ENCODE measurements at regions not wholly inside any gene's neighbourhood (a gene's known extent, or its start where the extent isn't known, plus 50 kb on each side); places are given as distances from the start of the nearest gene placed in this dataset.

DNA sequence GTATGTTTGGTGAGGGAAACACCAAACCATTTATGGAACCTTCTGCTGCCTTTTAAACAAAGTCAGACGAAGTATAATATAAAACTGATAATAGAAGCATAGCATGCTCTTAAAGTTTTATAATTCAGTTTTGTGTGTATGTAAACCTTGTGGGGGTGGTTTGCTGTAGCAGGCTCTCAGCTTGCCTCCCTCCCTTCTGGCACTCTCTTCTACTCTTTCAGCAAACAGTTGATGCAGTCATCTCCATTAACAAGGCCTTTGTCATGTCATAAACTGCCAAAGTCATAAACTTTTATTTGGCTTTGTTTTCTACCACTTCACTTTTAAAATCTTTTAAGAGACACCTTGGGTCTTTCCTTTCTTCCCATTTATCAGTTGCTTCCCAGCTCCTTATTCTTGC is 448.2 kb upstream of the SETBP1 start:
- TF ChIP-seq, protein P1, sequence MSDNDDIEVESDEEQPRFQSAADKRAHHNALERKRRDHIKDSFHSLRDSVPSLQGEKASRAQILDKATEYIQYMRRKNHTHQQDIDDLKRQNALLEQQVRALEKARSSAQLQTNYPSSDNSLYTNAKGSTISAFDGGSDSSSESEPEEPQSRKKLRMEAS (IDR thresholded peaks at IDR 0.05; ENCODE audit: low read depth, low read length): no peak
- TF ChIP-seq, protein P2, sequence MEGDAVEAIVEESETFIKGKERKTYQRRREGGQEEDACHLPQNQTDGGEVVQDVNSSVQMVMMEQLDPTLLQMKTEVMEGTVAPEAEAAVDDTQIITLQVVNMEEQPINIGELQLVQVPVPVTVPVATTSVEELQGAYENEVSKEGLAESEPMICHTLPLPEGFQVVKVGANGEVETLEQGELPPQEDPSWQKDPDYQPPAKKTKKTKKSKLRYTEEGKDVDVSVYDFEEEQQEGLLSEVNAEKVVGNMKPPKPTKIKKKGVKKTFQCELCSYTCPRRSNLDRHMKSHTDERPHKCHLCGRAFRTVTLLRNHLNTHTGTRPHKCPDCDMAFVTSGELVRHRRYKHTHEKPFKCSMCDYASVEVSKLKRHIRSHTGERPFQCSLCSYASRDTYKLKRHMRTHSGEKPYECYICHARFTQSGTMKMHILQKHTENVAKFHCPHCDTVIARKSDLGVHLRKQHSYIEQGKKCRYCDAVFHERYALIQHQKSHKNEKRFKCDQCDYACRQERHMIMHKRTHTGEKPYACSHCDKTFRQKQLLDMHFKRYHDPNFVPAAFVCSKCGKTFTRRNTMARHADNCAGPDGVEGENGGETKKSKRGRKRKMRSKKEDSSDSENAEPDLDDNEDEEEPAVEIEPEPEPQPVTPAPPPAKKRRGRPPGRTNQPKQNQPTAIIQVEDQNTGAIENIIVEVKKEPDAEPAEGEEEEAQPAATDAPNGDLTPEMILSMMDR (IDR thresholded peaks at IDR 0.05; ENCODE audit: low read depth, low read length): no peak
